Heart left ventricle (tissue), 13 donors: ENCODE measurements at regions not wholly inside any gene's neighbourhood (a gene's known extent, or its start where the extent isn't known, plus 50 kb on each side); places are given as distances from the start of the nearest gene placed in this dataset.

ENCODE experiments used
- POLR2A ChIP-seq, 2 donors: fragments of 450-650 bp; IDR thresholded peaks; one replicate each; pipeline ENCODE4 v1.6.1; 2017; ENCODE audit warnings: antibody characterized with exemption in 2 of 2, mild to moderate bottlenecking in 2 of 2, moderate library complexity in 2 of 2
- TF ChIP-seq, protein P1 (sequence below), 12 donors: fragments of 200-600 bp; sonication (generic) in 4 of 12; IDR thresholded peaks; one replicate each; pipeline versions ENCODE4 v1.5.0 to v1.8.0; 2018 to 2022; ENCODE audit warnings: antibody characterized with exemption in 12 of 12, mild to moderate bottlenecking in 5 of 12
- donor health status: ischemic (EF 13 %, LVEDD 7.1; RV severe dilation, severe dysfunction).
- donor health status: DM: no; HTN: yes; CAD: no.
- donor health status: DM: no; HTN: no; CAD: no.
- donor health status: ischemic (EF 25% LVEDD 6.9; RV normal size, moderate dysfunction).
- donor health status: ischemic (EF 25% LVEDD 5.7; RV mildly dilated, moderate dysfunction).
- donor health status: ischemic (EF 35%, LVEDD 5.7; RV mildly dilated, moderate dysfunction).
- donor health status: nonischemic (EF 11% LVEDD 7.7; RV severe dilation, severe dysfunction).
- donor health status: DM: yes; HTN: yes; CAD: no.
- donor health status: PGD.
- donor health status: ischemic (EF 29% LVEDD 5.4; RV normal size, mild dysfunction).
- donor health status: nonischemic (EF 23%, LVEDD 6.1; RV moderate dilation, normal function).

DNA sequence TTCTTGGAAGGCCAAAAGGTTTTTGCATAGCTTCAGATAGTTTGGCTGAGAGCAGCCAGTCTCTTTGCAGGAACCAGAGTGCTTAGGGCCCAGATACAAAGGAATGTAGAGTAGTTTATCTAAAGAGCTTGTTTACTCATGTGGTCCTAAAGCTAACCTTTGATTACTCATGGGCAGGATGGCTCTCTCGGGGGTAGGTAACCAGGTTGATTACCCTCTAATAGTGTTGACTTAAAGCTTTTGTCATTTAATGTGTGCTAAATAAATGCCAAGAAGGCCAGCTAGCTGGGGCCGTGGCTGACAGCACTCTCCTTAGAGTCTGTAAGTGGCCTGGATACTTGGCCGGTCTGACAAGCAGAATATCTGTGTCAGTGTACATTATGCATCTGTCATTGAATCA is 69.7 kb upstream of the MAGEB16 start:
- TF ChIP-seq, protein P1, sequence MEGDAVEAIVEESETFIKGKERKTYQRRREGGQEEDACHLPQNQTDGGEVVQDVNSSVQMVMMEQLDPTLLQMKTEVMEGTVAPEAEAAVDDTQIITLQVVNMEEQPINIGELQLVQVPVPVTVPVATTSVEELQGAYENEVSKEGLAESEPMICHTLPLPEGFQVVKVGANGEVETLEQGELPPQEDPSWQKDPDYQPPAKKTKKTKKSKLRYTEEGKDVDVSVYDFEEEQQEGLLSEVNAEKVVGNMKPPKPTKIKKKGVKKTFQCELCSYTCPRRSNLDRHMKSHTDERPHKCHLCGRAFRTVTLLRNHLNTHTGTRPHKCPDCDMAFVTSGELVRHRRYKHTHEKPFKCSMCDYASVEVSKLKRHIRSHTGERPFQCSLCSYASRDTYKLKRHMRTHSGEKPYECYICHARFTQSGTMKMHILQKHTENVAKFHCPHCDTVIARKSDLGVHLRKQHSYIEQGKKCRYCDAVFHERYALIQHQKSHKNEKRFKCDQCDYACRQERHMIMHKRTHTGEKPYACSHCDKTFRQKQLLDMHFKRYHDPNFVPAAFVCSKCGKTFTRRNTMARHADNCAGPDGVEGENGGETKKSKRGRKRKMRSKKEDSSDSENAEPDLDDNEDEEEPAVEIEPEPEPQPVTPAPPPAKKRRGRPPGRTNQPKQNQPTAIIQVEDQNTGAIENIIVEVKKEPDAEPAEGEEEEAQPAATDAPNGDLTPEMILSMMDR (IDR thresholded peaks at IDR 0.05): no peak
- TF ChIP-seq POLR2A (IDR thresholded peaks at IDR 0.05): no peak
